ENCODE measurements at regions not wholly inside any gene's neighbourhood (a gene's known extent, or its start where the extent isn't known, plus 50 kb on each side); places are given as distances from the start of the nearest gene placed in this dataset.

DNA sequence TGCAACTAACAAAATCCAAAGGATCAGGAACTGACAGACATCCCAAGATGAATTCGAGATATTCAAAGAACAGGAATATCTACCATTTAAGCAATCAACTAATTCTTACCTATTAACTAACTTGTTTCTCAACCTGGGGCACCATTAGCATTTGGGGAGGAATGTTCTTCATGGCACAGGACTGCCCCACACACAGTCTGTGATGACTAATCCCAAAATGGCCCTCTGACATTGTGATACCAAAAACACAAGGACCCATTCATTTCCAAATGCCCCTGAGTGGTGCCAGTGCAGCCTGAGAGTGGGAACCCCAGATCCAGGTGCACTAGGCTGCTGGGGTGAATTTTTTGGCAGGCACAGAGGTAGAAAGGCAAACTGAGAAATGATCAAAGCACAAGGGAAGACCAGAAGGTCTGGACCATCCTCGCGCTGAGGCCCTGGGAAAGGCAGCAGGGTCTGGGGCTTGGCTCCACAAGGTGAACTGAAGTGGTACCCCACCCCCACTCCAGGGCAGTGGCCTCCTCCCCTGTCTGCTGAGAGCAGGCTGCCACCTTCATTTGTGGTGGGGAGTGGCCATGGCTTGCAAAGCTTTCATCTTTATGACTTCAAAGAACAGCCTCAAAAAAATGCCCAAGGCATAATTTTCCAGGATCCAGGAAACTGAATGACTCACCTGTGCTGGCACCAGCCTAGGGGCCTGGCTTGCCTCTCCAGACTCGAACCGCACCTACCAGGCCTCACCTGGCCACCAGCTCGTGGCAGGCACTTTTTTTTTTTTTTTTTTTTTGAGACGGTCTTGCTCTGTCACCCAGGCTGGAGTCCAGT is 122.4 kb downstream of the BCOR start:
- H3K4me3 ChIP-seq = no peak overlapping the region
- no peak for TF ChIP-seq CTCF (IDR thresholded peaks at IDR 0.05)
- DNase-seq (ENCODE audit: low spot score) = no peak
- H3K27ac ChIP-seq = no peak overlapping the region

DNA sequence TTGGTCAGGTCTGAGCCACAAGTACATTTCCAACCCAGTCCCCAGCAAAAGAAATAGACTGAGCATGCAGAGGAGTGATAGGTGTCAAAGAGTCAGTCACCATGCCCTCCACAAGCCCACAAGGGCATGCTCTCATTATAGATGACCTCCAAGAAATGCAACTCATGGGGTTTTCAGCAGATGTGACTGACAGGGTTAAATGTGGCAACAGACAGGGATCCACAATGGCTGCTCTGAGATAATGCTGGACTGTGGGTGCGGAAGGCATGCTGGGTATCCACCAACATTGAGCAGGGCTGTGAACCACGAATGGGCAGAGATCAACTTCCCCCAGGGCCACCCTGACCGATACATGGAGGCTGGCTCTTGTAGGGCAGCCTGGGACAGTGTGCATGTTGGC is 115.8 kb downstream of the BCOR start:
- no peak for TF ChIP-seq CTCF (IDR thresholded peaks at IDR 0.05)
- no peak for DNase-seq (ENCODE audit: low spot score)
- Histone ChIP-seq H3K4me3 (no peak overlapping the region), H3K27ac (no peak overlapping the region)

DNA sequence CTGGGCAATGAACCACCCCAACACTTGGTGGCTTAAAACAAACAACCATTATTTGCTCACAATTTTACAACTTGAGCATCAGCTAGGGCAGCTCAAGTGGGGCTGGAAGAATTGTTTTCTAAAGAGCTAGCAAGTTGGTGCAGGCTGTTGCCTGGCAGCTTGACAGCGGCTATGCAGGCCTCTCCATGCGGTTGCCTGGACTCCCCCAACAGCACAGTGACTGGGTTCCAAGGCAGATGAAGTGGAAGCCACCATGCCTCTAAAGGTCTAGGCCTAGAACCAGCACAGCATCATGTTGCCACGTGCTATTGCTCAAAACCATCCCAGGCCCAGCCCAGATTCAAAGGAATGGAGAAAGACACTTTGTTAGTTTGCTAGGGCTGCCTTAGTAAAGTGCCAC is 114.8 kb downstream of the BCOR start:
- no peak for DNase-seq (ENCODE audit: low spot score)

GRCh38 chrX:39983715-39984114 is 114.0 kb downstream of the BCOR start:
- H3K27ac ChIP-seq = no peak overlapping the region
- no peak for TF ChIP-seq CTCF (IDR thresholded peaks at IDR 0.05)
- no peak overlapping the region for H3K4me3 ChIP-seq
- DNase-seq (ENCODE audit: low spot score) = no peak

More for the DNA sequence above, 114.8 kb downstream of the BCOR start:
- H3K27ac ChIP-seq = no peak overlapping the region
- no peak overlapping the region for H3K4me3 ChIP-seq
- no peak for TF ChIP-seq CTCF (IDR thresholded peaks at IDR 0.05)

DNA sequence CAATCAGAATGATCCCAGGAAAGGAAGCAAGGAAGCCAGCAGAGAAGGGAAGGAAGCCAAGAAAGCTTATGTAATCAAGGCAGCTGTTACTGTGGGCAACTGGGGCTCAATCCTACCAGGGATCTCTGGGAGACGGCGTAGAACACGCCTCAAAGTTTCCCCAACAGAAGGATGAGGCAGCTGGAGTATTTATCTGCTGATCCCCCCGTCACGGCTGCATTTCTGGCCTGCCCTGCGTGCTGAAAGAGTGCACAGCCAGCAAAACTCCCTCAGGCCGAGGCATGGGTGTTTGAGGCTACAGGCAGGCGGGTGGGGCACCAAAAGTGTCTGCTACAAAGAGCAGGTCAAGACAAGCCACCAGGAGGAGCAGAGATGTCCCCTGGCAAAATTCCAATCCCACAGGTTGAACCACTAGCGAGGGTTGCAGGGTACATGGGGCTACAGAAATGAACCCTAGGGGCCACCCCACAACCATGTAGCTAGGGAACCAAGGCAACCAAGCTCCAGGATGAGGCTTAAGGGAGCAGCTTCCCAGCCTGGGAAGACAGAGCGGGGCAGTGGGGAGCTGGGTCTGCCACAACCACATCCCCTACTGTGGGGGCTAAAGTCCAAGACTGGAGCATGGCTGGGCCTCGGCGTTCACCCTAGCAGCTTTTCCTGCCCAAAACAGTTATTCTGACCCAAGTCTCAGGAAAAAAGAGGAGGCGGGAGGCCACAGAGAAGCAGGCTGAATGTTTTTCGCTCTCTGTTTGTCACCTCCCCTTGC is 113.4 kb downstream of the BCOR start:
- no peak for TF ChIP-seq CTCF (IDR thresholded peaks at IDR 0.05)
- Histone ChIP-seq H3K4me3 (no peak overlapping the region), H3K27ac (no peak overlapping the region)
- no peak for DNase-seq (ENCODE audit: low spot score)

- Histone ChIP-seq H3K27ac (no peak overlapping the region), H3K4me3 (no peak overlapping the region)
- no peak for DNase-seq (ENCODE audit: low spot score)
- no peak for TF ChIP-seq CTCF (IDR thresholded peaks at IDR 0.05)
Observed at GRCh38 chrX:39985071-39985470, 112.7 kb downstream of the BCOR start.

Measured in coronary artery (tissue), 2 donors.